ENCODE measurements at regions not wholly inside any gene's neighbourhood (a gene's known extent, or its start where the extent isn't known, plus 50 kb on each side); places are given as distances from the start of the nearest gene placed in this dataset.

DNA sequence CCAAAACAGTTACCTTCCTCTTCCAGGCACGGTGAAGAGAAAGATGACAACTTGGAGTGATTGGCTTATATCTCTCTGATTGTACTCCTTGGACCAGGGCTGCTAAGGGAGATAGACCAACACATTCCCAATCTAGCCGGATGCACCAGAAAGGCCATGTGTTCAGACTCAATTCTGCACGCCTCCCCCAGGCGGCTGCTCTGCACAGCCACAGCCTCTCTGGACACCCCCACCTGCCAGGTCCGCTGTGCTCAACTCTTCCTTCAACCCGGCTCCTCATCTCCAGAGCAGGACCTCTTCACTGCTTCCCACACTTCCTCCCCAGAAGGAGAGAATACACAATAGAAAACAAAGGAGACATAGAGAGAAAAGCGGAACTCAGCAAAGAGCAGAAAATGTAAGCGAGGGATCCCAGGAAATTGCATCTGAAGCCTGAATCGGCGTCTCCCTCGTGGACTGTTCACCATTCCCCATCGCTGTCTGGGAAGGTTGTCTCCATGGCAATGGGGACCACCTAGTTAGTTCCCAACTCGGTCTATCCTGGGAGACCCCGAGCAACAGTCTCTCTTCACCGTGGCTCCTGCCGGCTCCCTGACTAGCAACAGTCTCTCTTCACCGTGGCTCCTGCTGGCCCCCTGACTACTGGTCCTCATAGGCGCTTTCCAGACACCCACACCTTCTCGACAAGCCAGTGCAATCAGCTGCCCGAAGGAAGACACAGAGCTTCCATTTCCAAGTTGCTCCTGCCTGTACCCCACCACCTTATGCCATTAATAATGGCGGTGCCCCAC lies 361.7 kb upstream of the MYT1L start:
- TF ChIP-seq CEBPB (IDR thresholded peaks at IDR 0.05; ENCODE audit: low read depth, low read length) (no peak), JUND (IDR thresholded peaks at IDR 0.05; ENCODE audit: low read length) (no peak), SP1 (IDR thresholded peaks at IDR 0.05; ENCODE audit: low read depth, low read length) (no peak), POLR2A (IDR thresholded peaks at IDR 0.05; ENCODE audit: control extremely low read depth in 1 of 2, low read depth in 2 of 2, low read length in 2 of 2) (no peak)
- TF ChIP-seq, protein P1, sequence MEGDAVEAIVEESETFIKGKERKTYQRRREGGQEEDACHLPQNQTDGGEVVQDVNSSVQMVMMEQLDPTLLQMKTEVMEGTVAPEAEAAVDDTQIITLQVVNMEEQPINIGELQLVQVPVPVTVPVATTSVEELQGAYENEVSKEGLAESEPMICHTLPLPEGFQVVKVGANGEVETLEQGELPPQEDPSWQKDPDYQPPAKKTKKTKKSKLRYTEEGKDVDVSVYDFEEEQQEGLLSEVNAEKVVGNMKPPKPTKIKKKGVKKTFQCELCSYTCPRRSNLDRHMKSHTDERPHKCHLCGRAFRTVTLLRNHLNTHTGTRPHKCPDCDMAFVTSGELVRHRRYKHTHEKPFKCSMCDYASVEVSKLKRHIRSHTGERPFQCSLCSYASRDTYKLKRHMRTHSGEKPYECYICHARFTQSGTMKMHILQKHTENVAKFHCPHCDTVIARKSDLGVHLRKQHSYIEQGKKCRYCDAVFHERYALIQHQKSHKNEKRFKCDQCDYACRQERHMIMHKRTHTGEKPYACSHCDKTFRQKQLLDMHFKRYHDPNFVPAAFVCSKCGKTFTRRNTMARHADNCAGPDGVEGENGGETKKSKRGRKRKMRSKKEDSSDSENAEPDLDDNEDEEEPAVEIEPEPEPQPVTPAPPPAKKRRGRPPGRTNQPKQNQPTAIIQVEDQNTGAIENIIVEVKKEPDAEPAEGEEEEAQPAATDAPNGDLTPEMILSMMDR (IDR thresholded peaks at IDR 0.05; ENCODE audit: control extremely low read depth in 1 of 3, insufficient read depth in 1 of 3, low read depth in 1 of 3, low read length in 3 of 3), result no peak

All from H1 (cell line).